GM18951 (cell line): ENCODE measurements at regions not wholly inside any gene's neighbourhood (a gene's known extent, or its start where the extent isn't known, plus 50 kb on each side); places are given as distances from the start of the nearest gene placed in this dataset.
"Not testable (repeated sequence)": the region's sequence is repeated elsewhere in the genome, so short reads cannot be mapped to it uniquely, and the experiment has no call there.

ENCODE experiments used
- POLR2A ChIP-seq: IDR thresholded peaks from 4 replicates; pipeline ENCODE4 v1.6.1; 2011; ENCODE audit warnings: mild to moderate bottlenecking; ENCODE audit not compliant: insufficient read length, insufficient read depth; ENCODE audit errors: extremely low read depth
- in situ Hi-C: fragments of 300-500 bp; cut with MboI; formaldehyde crosslinking; loops from one replicate; pipeline ENCODE4 v1.12.0; 2022; ENCODE audit warnings: low sequenced_read_pairs, mixed read lengths, inconsistent platforms; ENCODE audit not compliant: unreplicated experiment

- in situ Hi-C loops, result no loop called here
- TF ChIP-seq POLR2A, result no peak
Measured at GRCh38 chr9:1530696-1531095, 480.5 kb downstream of the DMRT2 start.

- in situ Hi-C loops, result no loop called here
- TF ChIP-seq POLR2A, result no peak
Measured at GRCh38 chr9:1531424-1531823, 481.3 kb downstream of the DMRT2 start.

GRCh38 chr9:1532171-1532570 lies 482.0 kb downstream of the DMRT2 start:
- no peak for TF ChIP-seq POLR2A
- in situ Hi-C loops, result no loop called here

- no peak for TF ChIP-seq POLR2A
- in situ Hi-C loops, result no loop called here
Measured at GRCh38 chr9:1535051-1535450, 480.1 kb upstream of the SMARCA2 start.

GRCh38 chr9:1535599-1535998 lies 479.5 kb upstream of the SMARCA2 start:
- TF ChIP-seq POLR2A, result no peak
- in situ Hi-C loops, result no loop called here

GRCh38 chr9:1536522-1537170 lies 478.5 kb upstream of the SMARCA2 start:
- in situ Hi-C loops, result no loop called here
- TF ChIP-seq POLR2A, result no peak

GRCh38 chr9:1538301-1538700 lies 476.8 kb upstream of the SMARCA2 start:
- in situ Hi-C loops, result no loop called here
- no peak for TF ChIP-seq POLR2A

- no peak for TF ChIP-seq POLR2A
- in situ Hi-C loops, result no loop called here
Measured at GRCh38 chr9:1539216-1539615, 475.9 kb upstream of the SMARCA2 start.

GRCh38 chr9:1550636-1551035 lies 464.5 kb upstream of the SMARCA2 start:
- no peak for TF ChIP-seq POLR2A
- in situ Hi-C loops, result no loop called here

- in situ Hi-C loops, result no loop called here
- TF ChIP-seq POLR2A, result no peak
Measured at GRCh38 chr9:1554081-1555035, 460.8 kb upstream of the SMARCA2 start.

GRCh38 chr9:1558666-1559065 lies 456.5 kb upstream of the SMARCA2 start:
- in situ Hi-C loops, result not testable (repeated sequence)

GRCh38 chr9:1575939-1576338 lies 439.2 kb upstream of the SMARCA2 start:
- in situ Hi-C loops, result no loop called here

GRCh38 chr9:1580215-1580614 lies 434.9 kb upstream of the SMARCA2 start:
- no peak for TF ChIP-seq POLR2A
- in situ Hi-C loops, result no loop called here

More at GRCh38 chr9:1575939-1576338, 439.2 kb upstream of the SMARCA2 start:
- no peak for TF ChIP-seq POLR2A

GRCh38 chr9:1581926-1582325 lies 433.2 kb upstream of the SMARCA2 start:
- TF ChIP-seq POLR2A, result no peak
- in situ Hi-C loops, result no loop called here
